Endothelial cell (in vitro differentiated cells): ENCODE measurements at regions not wholly inside any gene's neighbourhood (a gene's known extent, or its start where the extent isn't known, plus 50 kb on each side); places are given as distances from the start of the nearest gene placed in this dataset.

Experiments used
- DNase-seq: peaks from one replicate; pipeline ENCODE4 v3.0.0; 2021; ENCODE audit warnings: low spot score
- H3K27ac Mint-ChIP-seq: one replicate; pipeline ENCODE4 v1.8.0; 2021; ENCODE audit warnings: mixed read lengths, inconsistent platforms; ENCODE audit not compliant: unreplicated experiment
- H3K27me3 Mint-ChIP-seq: one replicate; pipeline ENCODE4 v1.8.0; 2021; ENCODE audit warnings: mild to moderate bottlenecking, moderate library complexity, mixed read lengths, inconsistent platforms; ENCODE audit not compliant: unreplicated experiment
- H3K36me3 Mint-ChIP-seq: one replicate; pipeline ENCODE4 v1.8.0; 2021; ENCODE audit warnings: mild to moderate bottlenecking, low read depth, mixed read lengths, inconsistent platforms; ENCODE audit not compliant: unreplicated experiment
- H3K4me1 Mint-ChIP-seq: one replicate; pipeline ENCODE4 v1.8.0; 2021; ENCODE audit warnings: mild to moderate bottlenecking, mixed read lengths, inconsistent platforms; ENCODE audit not compliant: unreplicated experiment
- H3K4me3 Mint-ChIP-seq: one replicate; pipeline ENCODE4 v1.8.0; 2021; ENCODE audit warnings: mild to moderate bottlenecking, mixed read lengths, inconsistent platforms; ENCODE audit not compliant: unreplicated experiment
- H3K9me3 Mint-ChIP-seq: one replicate; pipeline ENCODE4 v1.8.0; 2021; ENCODE audit warnings: mixed read lengths, inconsistent platforms; ENCODE audit not compliant: unreplicated experiment
- CTCF ChIP-seq: fragments of 200-600 bp; sonication (generic); IDR thresholded peaks from one replicate; pipeline ENCODE4 v1.5.0; 2021; ENCODE audit warnings: antibody characterized with exemption; ENCODE audit not compliant: unreplicated experiment

- DNase-seq = no peak
- no peaks in the 10 kb centered on the region for H3K36me3 Mint-ChIP-seq
- H3K4me3 Mint-ChIP-seq = no peak overlapping the region
- TF ChIP-seq CTCF = no peak
- H3K27me3 Mint-ChIP-seq = no peaks in the 10 kb centered on the region
- H3K4me1 Mint-ChIP-seq = no peaks in the 10 kb centered on the region
- no peaks in the 10 kb centered on the region for H3K9me3 Mint-ChIP-seq
- no peak overlapping the region for H3K27ac Mint-ChIP-seq
Measured at GRCh38 chr2:183993052-183993451, 605.3 kb upstream of the ZNF804A start.

GRCh38 chr2:183995632-183996031, 602.7 kb upstream of the ZNF804A start:
- Mint-ChIP-seq H3K9me3 (no peaks in the 10 kb centered on the region), H3K27ac (no peak overlapping the region), H3K36me3 (no peaks in the 10 kb centered on the region), H3K27me3 (no peaks in the 10 kb centered on the region), H3K4me3 (no peak overlapping the region), H3K4me1 (no peaks in the 10 kb centered on the region)
- TF ChIP-seq CTCF = no peak
- DNase-seq = no peak

GRCh38 chr2:183996825-183997793, 601.2 kb upstream of the ZNF804A start:
- no peaks in the 10 kb centered on the region for H3K4me1 Mint-ChIP-seq
- no peak for DNase-seq
- TF ChIP-seq CTCF = no peak
- no peaks in the 10 kb centered on the region for H3K36me3 Mint-ChIP-seq
- no peak overlapping the region for H3K27ac Mint-ChIP-seq
- no peaks in the 10 kb centered on the region for H3K27me3 Mint-ChIP-seq
- H3K4me3 Mint-ChIP-seq = no peak overlapping the region
- no peaks in the 10 kb centered on the region for H3K9me3 Mint-ChIP-seq

- Mint-ChIP-seq H3K27me3 (no peaks in the 10 kb centered on the region), H3K27ac (no peak overlapping the region), H3K36me3 (no peaks in the 10 kb centered on the region), H3K9me3 (no peaks in the 10 kb centered on the region), H3K4me3 (no peak overlapping the region), H3K4me1 (no peaks in the 10 kb centered on the region)
- no peak for DNase-seq
- TF ChIP-seq CTCF = no peak
Measured at GRCh38 chr2:183998041-183998796, 600.1 kb upstream of the ZNF804A start.

- no peak for TF ChIP-seq CTCF
- H3K27ac Mint-ChIP-seq = no peak overlapping the region
- no peaks in the 10 kb centered on the region for H3K9me3 Mint-ChIP-seq
- no peak overlapping the region for H3K4me3 Mint-ChIP-seq
- no peak for DNase-seq
- no peaks in the 10 kb centered on the region for H3K27me3 Mint-ChIP-seq
- H3K4me1 Mint-ChIP-seq = peaks cover 4% of the 10 kb centered on the region
- H3K36me3 Mint-ChIP-seq = no peaks in the 10 kb centered on the region
Measured at GRCh38 chr2:183998797-183999190, 599.5 kb upstream of the ZNF804A start.
